Chondrocyte (in vitro differentiated cells): ENCODE measurements at regions not wholly inside any gene's neighbourhood (a gene's known extent, or its start where the extent isn't known, plus 50 kb on each side); places are given as distances from the start of the nearest gene placed in this dataset.
"Not testable (repeated sequence)": the region's sequence is repeated elsewhere in the genome, so short reads cannot be mapped to it uniquely, and the experiment has no call there.

Source experiments
- DNase-seq: peaks from one replicate; pipeline ENCODE4 v3.0.0; 2021; ENCODE audit warnings: mixed read lengths, low spot score
- H3K27ac Mint-ChIP-seq: one replicate; pipeline ENCODE4 v1.8.0; 2021; ENCODE audit warnings: mild to moderate bottlenecking, moderate library complexity, mixed read lengths; ENCODE audit not compliant: unreplicated experiment
- H3K27me3 Mint-ChIP-seq: 2 replicates; pipeline ENCODE4 v1.8.0; 2021; ENCODE audit warnings: low read depth, mixed read lengths
- H3K36me3 Mint-ChIP-seq: 2 replicates; pipeline ENCODE4 v1.8.0; 2021; ENCODE audit warnings: low read depth, mixed read lengths
- H3K4me1 Mint-ChIP-seq: 2 replicates; pipeline ENCODE4 v1.8.0; 2021; ENCODE audit warnings: low read depth, mild to moderate bottlenecking, mixed read lengths
- H3K4me3 Mint-ChIP-seq: one replicate; pipeline ENCODE4 v1.8.0; 2021; ENCODE audit warnings: mild to moderate bottlenecking, moderate library complexity, mixed read lengths; ENCODE audit not compliant: unreplicated experiment
- H3K9me3 Mint-ChIP-seq: 2 replicates; pipeline ENCODE4 v1.8.0; 2021; ENCODE audit warnings: low read depth, mixed read lengths
- CTCF ChIP-seq: fragments of 200-600 bp; sonication (generic); IDR thresholded peaks from 2 replicates; pipeline ENCODE4 v1.5.0; 2021; ENCODE audit warnings: antibody characterized with exemption, mild to moderate bottlenecking, moderate library complexity

- H3K36me3 Mint-ChIP-seq: peaks cover 4% of the 10 kb centered on the region
- H3K9me3 Mint-ChIP-seq: peaks cover 68% of the 10 kb centered on the region
- no peaks in the 10 kb centered on the region for H3K27me3 Mint-ChIP-seq
- no peak for DNase-seq
- no peaks in the 10 kb centered on the region for H3K4me1 Mint-ChIP-seq
- no peak overlapping the region for H3K4me3 Mint-ChIP-seq
- H3K27ac Mint-ChIP-seq: no peak overlapping the region
- no peak for TF ChIP-seq CTCF
Measured at GRCh38 chr7:63900394-63901203, 98.0 kb upstream of the ZNF722 start.

- H3K27ac Mint-ChIP-seq, H3K4me3 Mint-ChIP-seq, H3K27me3 Mint-ChIP-seq, DNase-seq, H3K36me3 Mint-ChIP-seq, H3K4me1 Mint-ChIP-seq: not testable (repeated sequence)
- H3K9me3 Mint-ChIP-seq: peaks cover 67% of the 10 kb centered on the region
Measured at GRCh38 chr7:63901204-63901506, 97.5 kb upstream of the ZNF722 start.

- no peaks in the 10 kb centered on the region for H3K27me3 Mint-ChIP-seq
- no peak overlapping the region for H3K4me3 Mint-ChIP-seq
- no peak for TF ChIP-seq CTCF
- no peak for DNase-seq
- no peak overlapping the region for H3K27ac Mint-ChIP-seq
- H3K4me1 Mint-ChIP-seq: no peaks in the 10 kb centered on the region
- no peaks in the 10 kb centered on the region for H3K36me3 Mint-ChIP-seq
- H3K9me3 Mint-ChIP-seq: peaks cover 53% of the 10 kb centered on the region
Measured at GRCh38 chr7:63918986-63919385, 79.7 kb upstream of the ZNF722 start.

GRCh38 chr7:63925262-63925625, 73.4 kb upstream of the ZNF722 start:
- Mint-ChIP-seq H3K4me1 (no peaks in the 10 kb centered on the region), H3K36me3 (no peaks in the 10 kb centered on the region), H3K9me3 (peaks cover 67% of the 10 kb centered on the region), H3K27ac (no peak overlapping the region), H3K27me3 (no peaks in the 10 kb centered on the region), H3K4me3 (no peak overlapping the region)
- no peak for DNase-seq
- TF ChIP-seq CTCF: no peak

GRCh38 chr7:63925626-63926460, 72.8 kb upstream of the ZNF722 start:
- no peaks in the 10 kb centered on the region for H3K4me1 Mint-ChIP-seq
- H3K36me3 Mint-ChIP-seq: no peaks in the 10 kb centered on the region
- H3K9me3 Mint-ChIP-seq: peaks cover 70% of the 10 kb centered on the region
- H3K4me3 Mint-ChIP-seq: no peak overlapping the region
- TF ChIP-seq CTCF: no peak
- no peaks in the 10 kb centered on the region for H3K27me3 Mint-ChIP-seq
- H3K27ac Mint-ChIP-seq: no peak overlapping the region
- DNase-seq: no peak
